Peyer's patch (tissue), 4 donors: ENCODE measurements at regions not wholly inside any gene's neighbourhood (a gene's known extent, or its start where the extent isn't known, plus 50 kb on each side); places are given as distances from the start of the nearest gene placed in this dataset.

ENCODE experiments used
- POLR2A ChIP-seq, 2 donors: fragments of 450-650 bp; IDR thresholded peaks; one replicate each; pipeline ENCODE4 v1.5.1; 2017; ENCODE audit warnings: antibody characterized with exemption in 2 of 2, mild to moderate bottlenecking in 2 of 2, moderate library complexity in 2 of 2
- TF ChIP-seq, protein P1 (sequence below), 6 experiments: fragments of 450-650 bp in 4 of 6; fragments of 200-600 bp in 2 of 6; sonication (generic) in 1 of 6; IDR thresholded peaks; one replicate each; pipeline ENCODE4 v1.5.1; 2017 to 2019; ENCODE audit warnings: antibody characterized with exemption in 6 of 6, mild to moderate bottlenecking in 3 of 6, moderate library complexity in 1 of 6

DNA sequence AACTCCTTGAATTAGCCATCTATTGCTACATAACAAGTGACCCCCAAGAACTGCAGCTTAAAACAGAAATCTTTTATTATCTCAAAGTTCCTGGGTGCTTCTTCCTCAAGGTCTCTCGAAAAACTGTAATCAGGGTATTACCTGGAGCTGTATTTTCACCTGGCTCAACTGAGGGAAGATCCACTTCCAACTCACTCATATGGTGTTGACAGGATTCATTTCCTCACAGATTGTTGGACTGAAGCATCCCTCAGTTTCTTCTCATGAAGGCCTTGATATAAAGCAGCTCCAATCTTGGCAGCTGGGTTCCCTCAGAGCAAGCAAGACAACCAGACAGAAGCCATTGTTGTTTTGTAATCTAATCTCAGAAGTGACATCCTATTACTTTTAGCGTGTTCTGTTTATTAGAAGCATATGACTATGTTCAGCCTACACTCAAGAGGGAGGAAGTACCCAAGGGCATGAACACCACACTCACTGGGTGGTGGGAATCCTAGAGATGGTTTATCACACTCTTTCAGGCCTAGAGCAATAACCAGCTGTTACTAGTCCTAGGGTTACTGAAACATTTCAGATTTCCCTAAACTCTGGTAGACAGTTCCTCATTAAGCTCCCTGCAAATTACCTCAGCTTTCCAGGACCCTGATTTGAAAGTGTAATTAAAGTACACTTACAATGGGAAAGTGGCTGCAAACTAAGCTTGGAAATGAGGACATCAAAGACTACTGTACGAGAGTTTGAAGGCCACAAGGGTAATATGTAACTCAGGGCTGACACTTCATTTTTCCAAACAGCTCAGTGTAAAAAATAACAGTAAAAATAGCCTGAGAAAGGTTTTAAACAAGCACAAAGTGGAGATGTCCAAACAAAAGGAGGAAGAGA, 222.2 kb downstream of the SEC23A start:
- TF ChIP-seq, protein P1, sequence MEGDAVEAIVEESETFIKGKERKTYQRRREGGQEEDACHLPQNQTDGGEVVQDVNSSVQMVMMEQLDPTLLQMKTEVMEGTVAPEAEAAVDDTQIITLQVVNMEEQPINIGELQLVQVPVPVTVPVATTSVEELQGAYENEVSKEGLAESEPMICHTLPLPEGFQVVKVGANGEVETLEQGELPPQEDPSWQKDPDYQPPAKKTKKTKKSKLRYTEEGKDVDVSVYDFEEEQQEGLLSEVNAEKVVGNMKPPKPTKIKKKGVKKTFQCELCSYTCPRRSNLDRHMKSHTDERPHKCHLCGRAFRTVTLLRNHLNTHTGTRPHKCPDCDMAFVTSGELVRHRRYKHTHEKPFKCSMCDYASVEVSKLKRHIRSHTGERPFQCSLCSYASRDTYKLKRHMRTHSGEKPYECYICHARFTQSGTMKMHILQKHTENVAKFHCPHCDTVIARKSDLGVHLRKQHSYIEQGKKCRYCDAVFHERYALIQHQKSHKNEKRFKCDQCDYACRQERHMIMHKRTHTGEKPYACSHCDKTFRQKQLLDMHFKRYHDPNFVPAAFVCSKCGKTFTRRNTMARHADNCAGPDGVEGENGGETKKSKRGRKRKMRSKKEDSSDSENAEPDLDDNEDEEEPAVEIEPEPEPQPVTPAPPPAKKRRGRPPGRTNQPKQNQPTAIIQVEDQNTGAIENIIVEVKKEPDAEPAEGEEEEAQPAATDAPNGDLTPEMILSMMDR (IDR thresholded peaks at IDR 0.05): no peak
- TF ChIP-seq POLR2A (IDR thresholded peaks at IDR 0.05): no peak
